NCI-H345 treated with DMSO at 0.1 percent for 48 hours (cell line): ENCODE measurements at regions not wholly inside any gene's neighbourhood (a gene's known extent, or its start where the extent isn't known, plus 50 kb on each side); places are given as distances from the start of the nearest gene placed in this dataset.
"Not testable (repeated sequence)": the region's sequence is repeated elsewhere in the genome, so short reads cannot be mapped to it uniquely, and the experiment has no call there.

Experiments
- DNase-seq: peaks from one replicate; lab custom pipeline; 2025; ENCODE audit not compliant: unreplicated experiment; lab: John Stamatoyannopoulos, UW

DNA sequence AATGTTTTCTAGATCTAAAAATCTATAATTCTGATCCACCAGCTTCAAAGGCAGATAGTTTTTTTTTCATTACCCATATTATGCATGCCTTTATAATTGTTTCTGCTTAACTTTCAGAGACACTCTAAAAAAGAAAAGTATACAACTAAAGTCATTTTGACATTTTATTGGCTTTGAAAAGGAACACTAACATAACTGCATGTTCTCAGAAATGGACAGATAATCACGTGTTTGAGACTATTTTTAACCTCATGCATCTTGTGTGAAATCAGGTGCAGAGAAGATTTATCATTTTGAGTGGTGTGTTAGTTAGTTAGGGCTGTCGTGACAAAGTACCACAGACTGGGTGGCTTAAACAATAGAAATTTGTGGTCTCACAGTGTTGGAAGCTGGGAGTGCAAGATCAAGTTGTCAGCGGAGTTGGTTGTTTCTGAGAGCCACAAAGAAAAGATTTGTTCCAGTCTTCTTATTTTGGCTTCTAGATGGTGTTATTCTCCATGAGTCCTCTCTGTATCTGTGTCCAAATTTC is 841.4 kb upstream of the LRATD1 start:
- DNase-seq, result no peak

DNA sequence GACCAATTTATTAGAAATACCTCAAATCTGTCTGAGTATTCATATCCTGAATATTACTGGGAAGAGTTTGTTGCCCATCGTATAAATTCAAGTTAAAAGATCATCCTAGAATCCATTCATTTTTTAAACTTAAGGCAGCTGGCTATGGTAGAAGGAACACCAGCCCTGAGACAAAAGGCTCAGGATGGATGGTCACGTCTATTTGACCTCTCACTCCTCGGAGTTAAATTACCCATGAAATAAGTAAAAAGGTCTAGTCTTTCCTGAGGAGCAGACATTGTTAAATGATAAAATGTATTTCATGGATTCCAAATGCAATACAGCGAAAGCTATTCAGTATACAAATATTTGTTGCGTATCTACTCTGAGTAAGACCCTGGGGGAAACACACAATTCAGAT is 826.0 kb upstream of the LRATD1 start:
- DNase-seq, result no peak

GRCh38 chr2:13813236-13813635 is 819.3 kb upstream of the LRATD1 start:
- no peak for DNase-seq

GRCh38 chr2:13818002-13818401 is 814.5 kb upstream of the LRATD1 start:
- no peak for DNase-seq

GRCh38 chr2:13819896-13820295 is 812.6 kb upstream of the LRATD1 start:
- DNase-seq, result no peak

DNA sequence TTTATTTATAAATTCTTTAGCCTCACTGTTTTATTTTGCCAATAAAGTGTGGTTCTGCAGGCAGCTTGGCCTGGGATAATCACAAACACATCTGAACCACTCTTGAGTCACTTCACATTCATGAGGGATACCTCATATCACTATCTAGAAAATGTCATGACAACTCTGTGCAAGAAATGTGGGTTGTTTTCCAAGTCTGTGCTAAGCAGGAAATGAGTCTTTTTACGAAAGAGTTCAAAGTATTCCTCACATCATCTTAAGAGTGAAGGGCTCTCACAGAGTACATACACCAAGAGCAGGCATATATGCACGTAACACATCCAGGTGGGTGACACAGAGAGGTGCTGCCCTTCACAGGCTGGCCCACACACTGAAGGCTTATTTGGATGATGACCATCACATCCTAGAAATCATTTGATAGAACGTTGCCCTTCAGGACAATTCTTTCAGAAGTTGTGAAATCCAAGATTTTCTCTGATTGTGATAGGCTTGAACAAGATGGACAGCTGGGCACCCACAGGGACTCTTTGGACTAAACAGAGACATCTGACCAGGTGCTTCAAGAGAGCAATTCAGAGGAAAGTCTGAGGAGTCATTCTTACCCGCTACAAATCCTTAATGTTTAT is 811.1 kb upstream of the LRATD1 start:
- no peak for DNase-seq

GRCh38 chr2:13822365-13822764 is 810.2 kb upstream of the LRATD1 start:
- no peak for DNase-seq

GRCh38 chr2:13826314-13826853 is 806.1 kb upstream of the LRATD1 start:
- no peak for DNase-seq

- no peak for DNase-seq
These were observed 773.9 kb upstream of the LRATD1 start for GRCh38 chr2:13858626-13859025.

GRCh38 chr2:13868275-13868674 is 764.2 kb upstream of the LRATD1 start:
- not testable (repeated sequence) for DNase-seq

DNA sequence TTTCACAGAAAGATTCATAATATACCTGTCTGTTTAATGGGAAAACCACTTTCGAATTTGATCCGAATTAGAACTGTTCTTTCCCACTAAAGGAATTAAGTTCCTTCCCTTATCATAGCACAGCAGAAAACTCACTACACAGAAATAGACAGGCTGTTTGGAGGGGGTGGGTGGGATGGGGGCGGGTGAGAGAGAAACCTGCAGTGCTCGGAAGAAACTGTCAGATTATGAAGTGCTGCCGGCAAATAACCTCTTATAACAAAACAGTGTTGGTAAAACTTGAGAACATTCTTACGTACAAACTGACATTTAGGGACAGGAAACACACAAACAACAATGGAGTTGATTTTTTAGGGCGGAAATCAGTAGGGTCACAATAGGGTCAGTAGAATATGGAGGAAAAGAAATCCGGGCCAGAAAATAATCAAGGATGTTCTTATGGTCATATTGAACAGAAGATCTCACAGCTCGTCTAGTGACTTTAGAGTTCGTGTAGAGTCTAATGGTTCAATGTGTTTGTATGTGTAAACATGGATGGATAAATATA is 756.0 kb upstream of the LRATD1 start:
- DNase-seq, result no peak

GRCh38 chr2:13877571-13877970 is 754.9 kb upstream of the LRATD1 start:
- DNase-seq, result no peak

DNA sequence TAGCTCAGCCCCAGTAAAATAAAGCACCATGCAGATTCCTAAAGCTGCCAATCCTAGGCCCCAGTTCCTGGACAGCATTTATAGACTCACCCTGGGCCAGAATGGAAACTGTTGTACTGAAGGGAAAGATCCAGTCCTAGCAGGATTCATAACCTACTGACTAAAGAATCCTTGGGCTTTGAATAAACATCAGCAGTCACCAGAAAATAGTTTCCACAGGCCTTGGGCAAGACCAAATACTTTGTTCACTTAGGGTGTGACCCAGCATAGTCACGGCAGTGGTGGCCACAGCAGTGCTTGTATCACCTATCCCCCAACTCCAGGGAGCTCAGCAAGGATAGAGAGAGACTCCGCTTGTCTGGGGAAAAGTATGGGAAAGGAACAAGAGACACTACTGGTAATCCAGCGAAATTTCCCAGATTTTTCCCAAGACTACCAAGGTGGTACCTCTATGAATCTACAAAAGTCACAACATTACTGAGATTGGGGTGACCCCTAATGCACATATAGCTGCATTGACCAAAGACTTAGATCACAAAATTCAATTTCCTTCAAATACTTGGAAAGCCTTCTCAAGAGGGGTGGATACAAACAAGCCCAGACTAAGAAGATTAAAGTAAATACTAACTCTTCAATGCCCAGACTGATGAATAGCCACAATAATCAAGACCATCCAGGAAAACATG is 748.1 kb upstream of the LRATD1 start:
- no peak for DNase-seq

DNA sequence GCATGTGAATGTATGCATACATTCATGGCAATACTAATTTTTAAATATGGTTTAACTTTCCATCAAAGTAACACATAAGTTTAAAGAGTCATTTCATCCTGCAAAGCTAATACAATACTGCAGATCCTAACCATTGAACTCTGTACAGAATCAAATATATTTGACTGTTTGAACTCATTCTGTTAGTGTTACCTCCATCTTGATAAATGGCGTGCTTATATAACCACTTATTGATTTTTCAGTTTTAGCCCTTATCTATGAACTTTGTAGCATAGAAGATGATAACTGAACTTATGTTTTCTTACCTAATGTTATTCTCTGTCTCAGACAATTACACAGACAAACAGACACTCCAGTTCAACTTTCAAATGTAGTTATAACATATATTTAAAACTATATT is 731.0 kb upstream of the LRATD1 start:
- DNase-seq, result no peak

- no peak for DNase-seq
These were observed 726.7 kb upstream of the LRATD1 start for GRCh38 chr2:13905831-13906230.

DNA sequence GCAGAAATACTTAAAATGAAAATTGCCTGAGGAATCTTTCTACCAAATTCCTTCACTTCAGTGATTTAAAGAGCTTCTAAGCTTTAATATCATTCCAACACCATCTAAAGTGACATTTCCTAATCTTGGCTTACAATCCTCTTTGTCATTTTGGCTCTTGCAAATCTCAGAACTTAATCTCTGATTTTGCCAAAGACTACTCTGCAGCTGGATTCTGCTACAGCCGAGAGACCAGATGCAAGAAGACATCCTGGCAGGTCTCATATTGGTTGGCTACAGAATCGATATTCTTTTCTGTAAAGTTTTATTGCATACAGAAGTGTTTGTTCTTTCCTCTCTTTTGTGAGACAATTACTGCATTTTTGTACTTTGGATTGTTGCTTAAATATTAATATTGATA is 716.5 kb upstream of the LRATD1 start:
- no peak for DNase-seq

GRCh38 chr2:13917958-13918357 is 714.6 kb upstream of the LRATD1 start:
- no peak for DNase-seq

DNA sequence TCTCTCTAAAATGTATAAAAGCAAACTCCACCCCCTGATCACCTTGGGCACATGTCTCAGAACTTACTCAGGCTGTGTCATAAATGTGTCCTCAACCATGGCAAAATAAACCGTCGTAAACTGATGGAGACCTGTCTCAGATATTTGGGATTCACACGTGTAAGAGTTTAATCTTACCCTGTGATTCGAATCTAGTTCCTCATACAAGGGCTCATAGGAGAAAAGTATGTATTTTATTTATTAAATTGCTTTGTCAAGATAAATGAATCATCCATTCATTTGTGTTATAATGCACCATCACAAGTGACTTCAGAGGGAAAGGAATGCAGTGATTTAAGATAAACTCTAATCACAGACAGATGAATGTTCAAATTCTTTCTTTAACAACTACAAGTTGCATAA is 712.5 kb upstream of the LRATD1 start:
- no peak for DNase-seq

DNA sequence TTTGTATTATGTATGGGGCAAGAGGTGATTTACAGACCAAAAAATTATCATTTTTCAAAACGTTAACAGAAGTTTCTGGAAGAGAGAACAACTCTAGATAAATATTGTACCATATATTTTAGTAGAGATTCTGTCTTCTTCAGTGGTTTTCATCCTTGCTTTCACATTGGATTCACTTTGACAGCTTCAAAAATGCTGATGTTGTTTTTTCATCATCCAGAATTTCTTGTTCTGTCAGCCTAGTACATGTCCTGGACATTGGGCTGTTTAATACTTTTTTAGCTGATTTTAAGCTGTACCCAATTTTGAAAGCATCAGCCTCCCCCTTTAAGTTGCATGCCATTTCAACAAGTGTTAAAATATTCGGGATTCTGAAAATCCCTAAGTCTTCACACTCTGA is 711.3 kb upstream of the LRATD1 start:
- no peak for DNase-seq

DNA sequence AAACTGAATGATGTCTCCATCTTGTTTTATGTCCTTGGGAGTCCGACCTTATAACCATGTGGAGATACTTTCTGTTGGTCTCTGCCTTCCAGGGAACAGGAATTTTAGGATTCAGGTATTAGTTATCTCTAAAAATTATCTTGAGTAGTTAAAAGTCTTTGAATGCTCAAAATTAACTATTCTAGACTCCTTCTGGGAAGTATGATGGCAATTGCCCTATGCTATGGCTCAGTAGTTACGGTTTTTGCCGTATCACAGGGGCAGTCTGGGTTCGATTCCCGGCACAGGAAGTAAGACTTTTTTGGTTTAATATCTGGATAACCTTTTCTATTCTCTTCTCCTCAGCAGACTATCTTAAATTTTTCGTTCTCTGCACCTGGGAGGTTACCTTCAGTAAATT is 708.7 kb upstream of the LRATD1 start:
- DNase-seq, result no peak

DNA sequence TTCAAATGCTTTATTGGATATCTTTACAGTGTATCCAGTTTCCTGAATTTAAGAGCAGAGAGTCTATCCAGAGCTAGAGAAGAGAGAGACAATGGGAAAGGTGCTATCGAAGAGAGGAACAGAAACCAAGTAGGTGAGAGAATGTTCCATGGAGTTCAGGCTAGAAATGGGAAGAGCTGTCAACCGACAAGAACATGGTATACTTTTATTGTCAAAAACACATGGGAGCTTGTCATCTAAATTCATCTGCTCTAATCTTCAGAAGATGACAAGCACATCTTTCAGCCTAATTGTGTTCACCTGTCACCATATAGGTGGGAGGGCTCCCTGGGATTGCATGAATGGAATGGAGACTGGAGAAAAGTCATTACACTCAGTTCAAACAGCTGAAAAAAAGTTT is 690.4 kb upstream of the LRATD1 start:
- no peak for DNase-seq

DNA sequence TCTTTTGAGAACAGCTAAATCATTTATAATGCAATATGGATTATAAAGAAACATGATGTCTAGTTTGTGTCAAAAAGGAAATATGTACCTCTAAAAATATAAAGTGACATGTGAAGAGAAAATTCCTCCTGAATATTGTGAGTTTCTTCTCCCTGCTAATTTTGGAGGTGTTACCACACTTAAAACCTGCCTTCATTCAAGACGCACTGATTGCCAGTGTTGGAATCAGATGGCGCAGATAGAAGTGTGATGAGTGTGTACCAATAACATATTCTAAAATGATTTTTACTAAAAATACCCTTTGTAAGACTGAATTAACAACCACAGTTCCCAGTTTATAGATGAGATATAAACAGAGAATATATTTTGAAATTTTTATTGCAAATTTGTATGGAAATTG is 681.8 kb upstream of the LRATD1 start:
- no peak for DNase-seq
